Stimulated activated CD8-positive, alpha-beta memory T cell treated with anti-CD3 and anti-CD28 coated beads, Interleukin-15, amount 100 ng/mL, for 48 hours (primary cell): ENCODE measurements at regions not wholly inside any gene's neighbourhood (a gene's known extent, or its start where the extent isn't known, plus 50 kb on each side); places are given as distances from the start of the nearest gene placed in this dataset.

Experiments
- DNase-seq, 2 donors: peaks; one replicate each; pipeline ENCODE4 v3.0.0-alpha.2; 2020; ENCODE audit warnings: low read depth in 2 of 2

DNA sequence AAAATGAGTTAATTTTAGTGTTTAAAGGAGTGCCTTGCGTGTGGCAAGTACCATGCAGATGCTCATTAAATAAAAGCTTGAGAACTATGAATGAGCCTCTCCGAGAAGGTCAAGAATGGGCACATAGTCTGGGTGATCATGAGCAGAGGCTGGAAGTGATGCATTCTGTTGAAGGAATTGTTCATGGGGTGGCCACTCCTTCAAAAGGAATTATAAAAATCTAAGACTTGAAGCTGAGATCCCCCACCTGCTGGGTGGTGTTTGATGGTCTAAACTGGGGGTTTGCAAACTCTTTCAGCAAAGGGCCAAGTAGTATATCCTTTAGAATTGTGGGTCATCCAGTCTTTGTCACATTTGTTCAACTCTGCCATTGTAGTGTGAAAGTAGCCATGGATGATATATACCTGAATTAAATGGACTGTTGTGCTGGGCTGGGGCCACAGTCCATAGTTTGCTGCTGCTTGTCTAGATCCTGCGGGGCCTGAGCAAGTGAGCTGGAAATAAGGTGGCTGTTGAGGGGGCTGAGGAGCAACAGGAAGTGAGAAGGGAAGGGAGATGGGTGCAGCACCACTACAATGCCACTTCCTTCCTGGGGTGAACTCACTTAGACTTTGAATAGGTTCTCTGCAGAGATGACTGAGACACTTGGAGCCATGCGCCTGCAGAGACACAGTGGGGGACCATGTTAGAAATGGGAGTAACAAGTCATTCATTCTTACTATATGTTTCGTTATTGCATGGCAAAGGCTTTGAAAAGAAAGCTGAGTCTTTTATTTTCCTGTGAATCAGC, 179.0 kb downstream of the SNX19 start:
- DNase-seq = no peak

DNA sequence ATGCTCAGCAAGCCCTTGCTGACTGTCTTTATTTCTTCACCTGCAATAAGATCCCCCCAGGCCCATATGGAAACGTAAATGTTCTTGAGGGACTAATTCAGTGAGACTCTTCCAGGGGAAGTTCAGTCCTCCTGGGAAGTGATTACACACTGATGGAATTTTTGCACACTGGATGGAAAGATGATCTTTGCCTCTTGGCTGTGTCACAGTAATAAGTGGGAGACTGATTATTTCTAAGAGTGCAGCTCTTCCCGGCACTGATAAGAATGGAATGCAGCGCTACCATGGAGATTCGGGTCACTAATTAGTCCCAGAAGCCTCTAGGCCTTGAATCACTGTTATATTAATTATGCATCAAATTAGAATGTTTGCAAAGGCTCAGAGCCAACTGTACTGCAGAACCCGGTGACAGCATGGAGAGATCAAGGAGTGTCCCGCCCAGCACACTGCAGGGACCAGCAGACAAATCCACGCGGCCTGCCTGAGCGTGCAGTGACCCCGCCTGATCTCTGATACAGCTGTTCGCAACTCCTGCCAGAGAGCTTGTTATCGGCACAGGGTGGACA, 178.3 kb downstream of the SNX19 start:
- no peak for DNase-seq

DNA sequence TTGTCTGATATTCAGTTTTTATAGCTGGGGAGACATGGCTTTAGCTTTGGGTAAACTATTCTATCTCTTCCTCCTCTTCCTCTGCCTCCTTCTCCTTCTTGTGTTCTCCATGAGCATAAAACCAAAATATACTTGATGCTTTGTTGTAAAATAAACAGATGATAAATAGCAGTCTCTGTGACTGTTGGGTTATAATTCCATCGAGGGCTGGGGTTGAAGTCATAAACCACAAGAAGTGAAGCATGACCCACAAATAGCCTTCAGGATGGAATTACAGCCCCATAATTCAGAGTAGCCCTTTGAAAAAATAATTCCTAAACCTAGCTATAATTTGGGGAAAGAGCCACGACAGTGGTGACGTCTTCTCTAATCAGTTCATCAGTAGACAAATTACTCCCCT, 177.7 kb downstream of the SNX19 start:
- DNase-seq = no peak

DNA sequence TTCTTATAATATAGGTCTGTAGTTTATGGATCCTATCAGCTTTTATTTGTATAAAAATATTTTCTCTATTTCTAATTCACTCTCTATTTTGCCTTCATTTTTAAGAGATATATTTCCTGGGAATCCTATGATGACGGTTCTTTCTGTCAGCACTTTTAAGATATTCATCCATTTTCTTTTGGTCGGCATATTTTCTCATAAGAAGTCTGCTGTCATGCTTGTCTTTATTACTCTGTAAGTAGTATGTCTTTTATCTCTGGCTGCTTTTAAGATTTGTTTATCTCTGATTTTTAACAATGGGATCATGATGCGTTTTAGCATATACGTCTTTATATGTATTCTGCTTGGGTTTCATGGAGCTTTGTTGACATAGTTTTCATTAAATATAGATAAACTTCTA, 175.5 kb downstream of the SNX19 start:
- no peak for DNase-seq

DNA sequence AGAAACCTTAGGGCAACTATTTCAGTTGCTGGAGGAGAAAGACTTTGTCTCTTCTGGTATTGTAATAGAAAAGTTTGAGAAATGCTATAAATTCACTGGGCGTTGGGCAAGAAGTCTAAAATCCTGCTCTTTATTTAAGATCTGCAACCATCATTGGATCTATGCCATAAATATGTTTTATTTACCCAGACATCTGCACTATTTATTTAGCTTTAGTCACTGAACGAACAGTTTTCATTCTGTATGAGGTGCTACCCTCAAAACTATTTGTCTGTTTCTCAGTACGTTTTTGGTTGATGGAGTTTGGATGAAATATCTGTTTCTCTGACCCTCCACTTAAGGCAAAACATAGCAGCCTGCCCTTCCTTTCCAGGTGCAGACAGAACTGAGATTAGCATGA, 171.5 kb downstream of the SNX19 start:
- DNase-seq = no peak

DNA sequence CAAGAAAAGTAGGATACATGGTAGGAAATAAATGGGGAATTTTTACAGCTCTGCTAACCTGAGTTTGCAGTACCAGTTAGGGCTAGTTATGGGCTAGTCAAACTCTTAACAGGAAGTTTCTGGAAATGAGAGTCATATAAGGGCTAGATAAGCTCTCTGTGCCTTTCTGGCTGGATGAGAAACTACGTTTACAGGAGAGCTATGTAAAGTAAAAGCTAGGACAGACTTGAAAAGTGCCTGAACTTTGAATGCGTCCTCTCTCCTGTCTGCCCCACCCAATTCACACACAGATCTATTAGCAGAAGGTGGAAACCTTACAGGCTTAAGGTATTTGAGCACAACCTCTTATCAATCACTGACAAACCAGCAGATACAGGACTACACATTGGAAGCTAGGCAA, 167.1 kb downstream of the SNX19 start:
- DNase-seq = no peak

DNA sequence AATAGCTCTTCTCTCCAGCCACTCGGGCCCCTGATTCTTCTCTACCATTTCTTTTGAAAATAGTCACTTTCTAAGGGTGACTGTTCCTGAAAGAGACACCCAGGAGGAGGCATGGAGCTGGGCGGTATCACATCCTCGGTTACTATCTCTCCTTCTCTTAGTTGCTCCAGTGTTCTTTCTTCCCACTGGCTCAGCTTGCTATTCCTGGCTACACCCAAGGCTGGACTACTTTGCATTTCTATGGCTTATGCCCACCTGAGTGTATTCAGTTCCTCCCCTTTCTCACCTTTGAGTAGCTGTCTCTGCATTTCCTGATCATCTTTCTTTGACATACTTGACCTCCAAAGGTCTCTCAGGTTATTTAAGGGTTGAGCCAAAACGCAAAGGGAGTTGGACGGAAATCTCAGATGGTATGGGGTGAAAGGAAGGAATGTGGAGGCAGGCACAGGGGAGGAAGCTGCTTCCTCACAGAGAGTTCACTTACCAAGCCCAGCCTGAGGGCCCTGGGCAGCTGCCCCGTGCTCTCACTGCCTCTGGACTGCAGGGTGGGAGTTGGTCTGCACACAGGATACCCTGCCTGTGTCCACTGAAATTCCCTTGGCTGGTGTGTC, 155.7 kb downstream of the SNX19 start:
- no peak for DNase-seq

DNA sequence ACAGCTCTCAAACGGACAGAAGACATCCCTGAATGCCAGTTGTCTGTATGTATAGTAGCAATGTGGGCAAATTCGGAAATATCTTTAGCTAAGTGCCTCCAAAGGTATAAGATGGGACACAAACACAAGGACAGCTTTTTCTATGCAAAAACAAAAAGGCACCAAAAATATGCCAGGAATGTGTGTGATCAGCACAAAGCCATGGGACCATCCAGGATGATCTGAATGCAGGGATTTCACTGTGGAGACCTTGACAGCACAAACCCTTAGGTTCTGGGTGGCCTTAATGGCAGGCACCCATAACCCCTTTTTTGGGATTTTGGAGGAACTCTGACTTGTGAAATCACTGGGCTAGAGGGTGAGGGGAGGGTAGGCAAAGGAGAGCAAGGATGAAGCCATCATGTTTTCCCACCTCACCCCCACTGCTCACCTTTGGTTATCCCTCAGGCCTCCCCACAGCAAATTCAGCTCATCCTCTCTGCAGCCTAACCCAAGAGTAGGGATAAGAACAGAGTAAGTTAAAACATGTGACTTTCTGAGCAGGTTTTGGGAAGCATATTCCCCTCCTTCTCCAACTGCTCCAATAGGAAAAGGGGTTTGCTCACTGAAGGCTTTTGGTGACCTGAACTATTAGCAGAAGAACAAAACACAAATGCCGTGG, 154.6 kb downstream of the SNX19 start:
- DNase-seq = no peak

DNA sequence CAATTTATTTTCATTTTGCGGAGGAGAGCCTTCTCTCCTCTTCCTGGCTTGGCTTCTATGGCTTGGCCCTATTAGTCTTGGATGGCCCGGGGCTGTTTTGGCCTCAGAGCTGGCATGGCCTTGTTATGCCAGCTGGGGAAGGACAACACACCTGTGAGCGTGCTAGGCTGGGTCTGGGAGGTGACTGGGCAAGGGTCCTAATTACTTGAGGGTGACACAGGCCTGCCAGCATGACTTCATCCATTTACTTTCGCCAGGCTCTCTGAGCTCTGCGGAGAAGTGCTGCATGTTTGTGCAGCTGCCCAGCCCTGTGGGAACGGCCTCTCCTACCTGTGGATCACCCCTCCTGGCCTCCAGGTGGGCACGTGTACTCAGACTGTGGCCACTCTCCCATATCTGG, 153.6 kb downstream of the SNX19 start:
- no peak for DNase-seq

DNA sequence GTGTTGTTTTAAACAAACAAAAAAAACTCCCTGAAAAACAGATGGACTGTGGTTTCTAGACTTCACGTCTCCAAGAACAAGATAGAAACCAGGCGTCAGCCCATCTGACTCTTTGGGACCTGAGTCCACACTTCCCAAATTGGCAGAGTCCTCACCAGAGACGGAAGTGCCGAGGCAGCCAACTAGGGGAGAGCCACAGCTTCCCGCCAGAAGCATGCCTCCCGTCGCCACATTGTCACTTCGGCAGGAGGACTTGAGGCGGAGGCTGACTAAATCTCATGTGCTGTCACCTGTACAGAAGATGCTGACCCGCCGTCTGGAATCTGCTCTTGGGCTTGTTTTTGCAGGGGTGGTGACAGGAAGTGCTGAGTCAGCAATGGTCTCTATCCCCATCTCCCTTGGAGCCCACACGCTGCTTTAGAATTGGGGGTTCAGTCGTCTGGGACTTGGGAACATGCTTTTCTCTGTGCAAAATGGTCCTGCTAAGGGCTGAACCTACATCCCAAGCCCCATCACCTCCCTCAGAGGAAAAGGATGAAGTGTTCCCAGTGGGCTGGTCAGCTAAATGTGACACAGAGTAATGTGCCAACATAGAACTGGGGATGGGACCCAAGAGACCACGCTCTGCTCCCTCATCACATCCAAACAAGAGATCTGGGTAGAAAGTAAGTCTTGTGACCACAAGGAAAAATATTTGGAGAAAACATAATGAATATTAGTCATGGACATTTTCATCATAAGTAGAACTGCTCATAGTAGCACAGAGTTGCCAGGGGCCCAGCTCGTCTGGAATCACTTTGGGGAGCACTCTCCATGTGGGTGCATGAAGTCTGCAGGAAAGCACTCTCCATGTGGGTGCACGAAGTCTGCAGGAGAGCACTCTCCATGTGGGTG, 152.9 kb downstream of the SNX19 start:
- DNase-seq = no peak

DNA sequence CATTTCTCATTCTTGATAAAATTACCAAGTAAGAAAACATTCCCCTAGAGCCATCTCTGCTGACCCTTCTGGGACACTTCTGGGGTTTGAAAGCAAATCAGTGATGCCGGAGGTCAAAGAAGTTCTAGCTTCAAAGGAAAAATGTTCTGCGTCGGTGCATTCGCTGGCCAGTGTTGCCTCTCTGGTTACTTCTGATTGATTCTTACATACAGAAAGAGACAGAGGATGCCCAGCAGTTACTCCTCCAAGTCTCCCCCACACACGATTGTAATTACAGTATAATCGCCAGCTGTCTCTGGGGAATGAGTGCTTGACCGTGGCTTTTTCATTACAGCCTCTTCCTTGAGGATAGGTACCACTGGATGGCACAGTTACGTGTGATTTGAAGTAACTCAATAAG, 150.9 kb downstream of the SNX19 start:
- DNase-seq = no peak

DNA sequence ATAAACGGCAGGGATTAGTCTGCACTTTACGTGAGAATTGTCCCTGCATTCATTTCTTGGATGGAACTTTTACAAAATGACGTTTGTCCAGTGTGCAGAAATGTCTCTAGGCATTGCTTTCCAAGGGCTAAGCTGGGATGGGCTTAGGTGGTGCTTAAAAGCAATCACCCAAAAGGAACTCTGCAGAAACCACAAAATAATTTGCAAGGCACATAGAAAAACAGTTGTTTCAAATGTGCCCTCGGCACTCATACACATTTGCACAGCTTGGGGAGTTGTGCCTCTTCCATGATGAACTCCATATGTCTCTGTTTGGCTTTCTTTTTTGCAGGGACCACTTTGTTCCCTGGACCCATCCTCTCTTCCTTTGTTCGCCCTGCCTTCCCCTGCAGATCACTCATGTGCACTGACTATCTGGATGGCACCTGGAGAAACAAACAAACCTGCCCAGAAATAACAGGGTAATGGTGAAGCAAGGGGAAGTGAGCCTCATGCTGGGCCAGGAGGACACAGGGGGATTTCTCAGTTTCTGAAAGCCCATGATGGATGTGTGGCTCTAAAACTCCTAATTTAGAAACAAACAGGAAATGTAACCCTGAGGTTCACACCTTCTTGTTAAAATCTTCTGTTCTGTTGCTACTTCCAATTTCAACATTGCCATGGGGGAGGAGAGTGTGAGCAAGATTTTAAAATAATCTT, 150.2 kb downstream of the SNX19 start:
- no peak for DNase-seq

DNA sequence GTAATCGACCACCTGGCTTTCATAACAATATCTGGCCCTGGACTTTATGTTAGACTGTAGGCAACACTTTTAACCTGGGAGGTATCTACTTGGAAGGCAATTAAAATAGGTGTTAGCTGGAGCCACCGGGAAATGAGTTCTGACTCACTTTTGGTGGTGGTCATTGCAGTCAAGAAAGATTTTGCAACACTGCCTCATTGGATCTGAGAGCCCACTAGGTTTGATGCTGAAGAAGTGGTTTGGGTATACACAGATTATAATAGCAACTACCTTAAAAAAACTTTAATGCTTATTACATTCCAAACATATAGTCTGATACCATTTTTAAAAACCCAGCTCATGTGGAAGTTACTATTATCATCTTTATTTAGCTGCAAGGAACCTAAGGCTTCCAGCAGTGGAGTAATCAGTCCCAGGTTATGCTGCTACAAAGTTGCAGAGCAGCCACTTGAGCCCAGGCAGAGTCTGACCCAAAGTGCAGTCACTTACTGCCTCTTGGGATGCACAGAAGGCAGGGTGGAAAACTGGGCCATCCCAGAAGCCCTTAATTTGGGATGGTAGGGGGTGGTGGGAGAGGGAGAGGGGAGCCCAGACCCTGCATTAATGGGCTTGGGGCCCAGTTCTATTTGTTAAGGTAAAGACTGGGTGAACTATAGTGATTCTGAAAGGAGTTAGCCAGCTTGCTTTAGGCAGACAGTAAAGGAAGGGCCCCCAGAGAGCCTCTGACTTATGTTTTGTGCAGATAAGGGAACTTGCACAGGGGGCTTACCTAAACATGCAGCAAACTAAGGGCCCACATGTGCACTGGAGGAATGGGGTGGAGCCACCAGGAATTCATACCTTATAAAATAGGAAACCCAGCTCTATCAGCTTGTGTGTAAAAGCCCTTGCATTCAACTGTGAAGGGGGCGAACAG, 149.4 kb downstream of the SNX19 start:
- no peak for DNase-seq

DNA sequence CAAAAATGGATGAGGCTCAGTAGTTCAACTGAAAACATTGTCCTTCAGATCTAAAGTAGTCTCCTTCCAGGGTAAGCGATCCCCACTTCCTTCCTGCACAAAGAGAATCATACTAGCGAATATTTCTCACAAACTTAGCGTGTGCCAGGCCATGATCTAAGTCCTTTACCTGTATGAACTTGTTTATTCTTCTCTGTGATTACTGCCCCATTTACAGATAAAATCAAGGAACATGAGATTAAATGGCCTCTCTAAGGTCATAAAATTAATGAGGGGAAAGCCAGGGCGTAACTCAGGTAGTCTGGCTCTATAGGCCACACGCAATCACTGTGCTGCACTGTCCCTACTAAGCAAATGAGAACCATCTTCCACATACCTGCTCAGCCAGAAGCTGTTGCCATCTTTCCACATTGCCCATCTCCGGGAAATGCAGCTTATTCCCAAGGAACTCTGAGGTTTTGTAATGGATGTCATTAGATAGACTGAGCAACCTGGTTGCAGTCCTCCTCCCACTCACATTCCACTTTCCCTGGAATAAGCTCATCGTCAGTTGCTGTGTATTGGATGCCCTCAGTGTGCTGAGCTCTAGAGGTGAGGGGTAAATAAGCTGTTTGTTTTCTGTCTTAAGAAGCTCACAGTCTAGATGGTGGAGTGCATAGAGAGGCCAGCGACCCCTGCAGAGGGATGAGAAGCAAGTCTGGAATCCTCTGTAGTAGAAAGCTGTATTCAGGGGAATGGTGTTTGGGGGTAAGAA, 146.3 kb downstream of the SNX19 start:
- DNase-seq = no peak

DNA sequence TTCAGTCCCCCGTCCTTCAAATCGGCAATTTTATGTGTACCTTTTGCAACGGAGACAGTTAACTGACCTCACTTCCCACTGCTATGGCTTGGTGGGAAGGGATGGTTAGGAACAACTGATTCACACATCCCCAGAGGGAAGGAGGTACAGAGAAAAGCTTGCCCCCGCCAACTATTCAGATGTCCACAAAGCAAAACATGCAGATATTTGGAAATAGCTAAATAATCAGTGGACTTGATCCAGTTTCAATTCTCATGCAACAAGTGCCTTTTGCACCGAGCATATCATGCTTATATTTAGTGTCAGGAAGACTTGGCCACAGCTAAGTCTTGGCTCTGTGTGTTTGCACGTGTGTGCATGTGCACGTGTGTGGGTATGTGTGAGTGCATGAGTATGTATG, 144.6 kb downstream of the SNX19 start:
- no peak for DNase-seq

DNA sequence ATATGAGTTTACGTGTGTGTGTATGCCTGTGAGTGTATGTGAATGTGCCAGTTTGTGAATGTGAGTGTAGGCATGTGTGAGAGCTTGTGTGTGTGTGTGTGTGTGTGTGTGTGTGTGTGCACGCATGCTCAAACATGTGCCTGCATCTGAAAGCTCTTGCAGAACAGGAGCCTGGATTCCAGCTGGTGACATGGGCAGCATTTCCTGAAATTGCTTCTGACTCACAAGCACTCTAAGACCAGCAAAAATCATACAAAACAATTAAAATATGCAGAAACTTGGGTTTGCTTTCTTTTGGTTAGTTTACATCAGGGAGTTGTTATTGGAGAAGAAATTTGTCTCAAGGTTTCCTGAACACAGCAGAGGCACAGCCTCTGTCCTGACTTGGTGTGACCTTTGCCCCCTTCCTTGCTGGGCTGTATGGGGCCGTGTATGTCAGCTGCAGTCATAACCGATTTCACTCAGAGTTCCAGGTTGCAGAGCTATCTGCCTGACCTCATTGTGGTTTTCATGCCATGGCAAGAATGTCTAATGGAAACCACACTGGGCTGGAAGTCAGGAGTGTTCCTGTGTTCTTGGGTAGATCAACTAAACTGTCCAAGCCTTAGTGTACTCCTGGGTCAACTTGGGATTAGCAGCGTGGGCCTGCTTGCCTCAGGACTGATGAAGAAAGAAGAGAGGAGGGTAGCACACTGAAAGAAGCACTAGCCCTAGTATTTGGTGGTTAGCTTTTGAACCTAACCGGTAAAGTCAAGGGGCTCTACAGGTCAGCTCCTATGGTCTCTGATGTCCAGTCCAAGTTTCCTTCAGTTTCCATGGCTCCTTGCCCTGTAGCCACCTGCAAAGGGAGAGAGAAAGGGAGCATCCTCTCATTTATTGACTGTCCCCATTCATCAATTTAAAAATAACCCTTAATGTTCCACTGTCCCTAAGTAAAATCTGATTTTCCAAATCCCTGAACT, 143.7 kb downstream of the SNX19 start:
- DNase-seq = no peak

DNA sequence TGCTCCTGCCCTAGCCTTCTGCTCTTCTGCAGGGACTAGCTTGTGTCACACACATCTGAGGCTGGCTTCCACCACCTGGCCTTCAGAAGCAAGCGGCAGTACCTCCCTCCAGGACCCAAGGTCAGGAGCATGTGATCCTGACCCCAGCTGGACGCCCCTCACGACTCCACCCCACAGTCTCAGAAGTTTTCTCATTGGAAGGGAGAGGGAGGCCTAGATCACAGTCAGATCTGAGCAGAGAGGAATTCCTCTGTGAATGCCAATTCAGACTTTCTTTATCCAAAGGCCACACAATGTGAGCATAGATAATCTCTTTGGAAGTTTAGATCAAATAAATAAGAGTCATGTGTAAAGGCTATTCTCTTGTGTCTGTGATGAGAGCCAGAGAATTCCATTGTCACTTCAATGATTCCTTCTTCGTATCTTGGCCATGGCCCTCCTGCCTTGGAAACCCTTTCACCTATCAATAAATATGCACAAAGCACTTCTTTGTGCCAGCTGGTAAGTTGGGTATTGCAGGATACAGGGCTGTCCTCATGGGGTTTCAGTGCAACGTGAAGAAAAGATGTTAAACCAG, 142.9 kb downstream of the SNX19 start:
- no peak for DNase-seq

DNA sequence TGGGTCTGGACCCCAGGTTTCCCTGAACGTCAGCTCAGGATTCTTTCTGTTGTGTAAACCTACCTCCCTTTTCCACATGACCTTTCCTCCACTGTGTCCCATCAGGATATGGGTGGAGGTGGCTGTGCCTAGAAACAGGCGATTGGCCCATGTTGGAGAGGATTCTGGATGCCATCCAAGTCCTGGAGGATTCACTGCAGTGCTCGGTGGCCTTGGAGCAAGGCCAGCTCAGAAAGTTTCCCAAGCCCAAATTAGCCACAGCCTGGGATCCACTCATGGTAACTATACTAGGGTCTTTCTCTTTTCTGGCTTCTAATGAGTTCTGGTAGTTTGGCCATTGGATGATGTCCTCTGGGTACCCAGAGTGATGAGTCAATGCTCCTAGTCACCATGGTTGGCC, 141.6 kb downstream of the SNX19 start:
- no peak for DNase-seq
